IMR-90 (cell line): ENCODE measurements at regions not wholly inside any gene's neighbourhood (a gene's known extent, or its start where the extent isn't known, plus 50 kb on each side); places are given as distances from the start of the nearest gene placed in this dataset.

Source experiments
- ATAC-seq: fragments of 200-7000 bp; cut with Tn5 transposase; 2 replicates; pipeline ENCODE4 v1.9.1; 2020; ENCODE audit warnings: low read depth, mild to moderate bottlenecking, moderate library complexity
- BruUV-seq: library from RNA; stranded (reverse); fragments of 400-500 nt; replicated peaks from 2 replicates; lab custom pipeline; 2021; lab: Mats Ljungman, UMichigan
- CTCF ChIA-PET: fragments of 300-600 bp; formaldehyde crosslinking; extraction: SDS; loops from one replicate; lab custom pipeline; 2021; ENCODE audit warnings: antibody characterized with exemption; lab: Yijun Ruan, JAX
- POLR2A ChIA-PET: fragments of 300-600 bp; sonication (Branson Sonifier 250); formaldehyde crosslinking; loops from one replicate; lab custom pipeline; 2022; ENCODE audit warnings: antibody characterized with exemption; ENCODE audit not compliant: unreplicated experiment; lab: Charles Lee
- DNase-seq: peaks from one replicate; pipeline ENCODE4 v3.0.0; 2013
- H2AFZ ChIP-seq: replicated peaks from 2 replicates; pipeline ENCODE3; 2013; ENCODE audit warnings: low read length, mild to moderate bottlenecking; ENCODE audit not compliant: poor library complexity
- H2AK5ac ChIP-seq: 2 replicates; pipeline ENCODE4 v1.6.1; 2013; ENCODE audit warnings: low read depth, low read length, inconsistent platforms
- H2AK9ac ChIP-seq: replicated peaks from 2 replicates; pipeline ENCODE3; 2013; ENCODE audit warnings: mild to moderate bottlenecking, low read depth, low read length, moderate library complexity; ENCODE audit not compliant: poor library complexity
- H2BK120ac ChIP-seq: 2 replicates; pipeline ENCODE4 v1.6.1; 2013; ENCODE audit warnings: low read depth, low read length, inconsistent platforms
- H2BK15ac ChIP-seq: 3 replicates; pipeline ENCODE4 v1.6.1; 2013; ENCODE audit warnings: low read depth, low read length, inconsistent platforms
- H2BK20ac ChIP-seq: 2 replicates; pipeline ENCODE4 v1.6.1; 2013; ENCODE audit warnings: low read depth, mild to moderate bottlenecking, inconsistent platforms, low read length, moderate library complexity
- H2BK5ac ChIP-seq: 2 replicates; pipeline ENCODE4 v1.6.1; 2013; ENCODE audit warnings: mild to moderate bottlenecking, low read depth, low read length, inconsistent platforms; ENCODE audit not compliant: poor library complexity, severe bottlenecking
- H3K14ac ChIP-seq: replicated peaks from 2 replicates; pipeline ENCODE4 v1.6.1; 2013; ENCODE audit warnings: low read depth, low read length, inconsistent platforms
- H3K18ac ChIP-seq: 2 replicates; pipeline ENCODE4 v1.6.1; 2013; ENCODE audit warnings: low read depth, low read length, control low read depth
- H3K23ac ChIP-seq: 2 replicates; pipeline ENCODE4 v1.6.1; 2013; ENCODE audit warnings: low read depth, low read length, inconsistent platforms
- H3K27ac ChIP-seq: 2 replicates; pipeline ENCODE4 v1.5.1; 2013; ENCODE audit warnings: mild to moderate bottlenecking, control low read depth, low read length; ENCODE audit not compliant: insufficient read depth
- H3K27me3 ChIP-seq: 2 replicates; pipeline ENCODE4 v1.6.1; 2013; ENCODE audit warnings: low read length; ENCODE audit not compliant: control insufficient read depth, insufficient read depth
- H3K36me3 ChIP-seq: 2 replicates; pipeline ENCODE4 v1.6.1; 2013; ENCODE audit warnings: low read length, mixed read lengths; ENCODE audit not compliant: control insufficient read depth, insufficient read depth
- H3K4ac ChIP-seq: 2 replicates; pipeline ENCODE4 v1.6.1; 2013; ENCODE audit warnings: low read depth, low read length, inconsistent platforms
- H3K4me1 ChIP-seq: 2 replicates; pipeline ENCODE4 v1.6.1; 2013; ENCODE audit warnings: low read length, mixed read lengths; ENCODE audit not compliant: control insufficient read depth, insufficient read depth
- H3K4me2 ChIP-seq: 2 replicates; pipeline ENCODE4 v1.6.1; 2013; ENCODE audit warnings: low read depth, mild to moderate bottlenecking, control low read depth, low read length, moderate library complexity
- H3K4me3 ChIP-seq: 2 replicates; pipeline ENCODE4 v1.5.1; 2013; ENCODE audit warnings: low read depth, mild to moderate bottlenecking, control low read depth, low read length, moderate library complexity; ENCODE audit not compliant: insufficient read depth
- H3K56ac ChIP-seq: 2 replicates; pipeline ENCODE4 v1.6.1; 2013; ENCODE audit warnings: low read length, inconsistent platforms; ENCODE audit not compliant: insufficient read depth; ENCODE audit errors: extremely low read depth
- H3K79me1 ChIP-seq, 2 experiments: 2 replicates each; pipeline ENCODE4 v1.6.1; 2013; ENCODE audit warnings: low read length in 2 of 2, inconsistent platforms in 1 of 2, low read depth in 1 of 2
- H3K9ac ChIP-seq: 2 replicates; pipeline ENCODE4 v1.6.1; 2013; ENCODE audit warnings: low read depth, low read length, control low read depth
- H3K9me1 ChIP-seq: 2 replicates; pipeline ENCODE4 v1.6.1; 2013; ENCODE audit warnings: low read length, inconsistent platforms; ENCODE audit not compliant: insufficient read depth
- H3K9me3 ChIP-seq: 2 replicates; pipeline ENCODE4 v1.6.1; 2013; ENCODE audit warnings: low read length; ENCODE audit not compliant: control insufficient read depth, insufficient read depth
- H4K20me1 ChIP-seq: 2 replicates; pipeline ENCODE4 v1.6.1; 2013; ENCODE audit warnings: low read length, inconsistent platforms; ENCODE audit not compliant: insufficient read depth
- H4K5ac ChIP-seq: 2 replicates; pipeline ENCODE4 v1.6.1; 2013; ENCODE audit warnings: mild to moderate bottlenecking, low read depth, low read length, control low read depth
- H4K8ac ChIP-seq, 2 experiments: 2 replicates each; pipeline ENCODE4 v1.6.1; 2013; ENCODE audit warnings: low read depth in 2 of 2, low read length in 2 of 2, control low read depth in 1 of 2, inconsistent platforms in 1 of 2
- H4K91ac ChIP-seq: 2 replicates; pipeline ENCODE4 v1.6.1; 2013; ENCODE audit warnings: low read depth, low read length, inconsistent platforms; ENCODE audit not compliant: insufficient read depth
- BHLHE40 ChIP-seq: fragments of 150-350 bp; IDR thresholded peaks from 2 replicates; pipeline ENCODE4 v1.6.1; 2016; ENCODE audit warnings: mild to moderate bottlenecking, low read depth, low read length
- CEBPB ChIP-seq: IDR thresholded peaks from 2 replicates; pipeline ENCODE4 v1.6.1; 2012; ENCODE audit warnings: low read depth, low read length, improper control_type of control experiment
- CHD1 ChIP-seq: IDR thresholded peaks from 2 replicates; pipeline ENCODE4 v1.6.1; 2012; ENCODE audit warnings: low read depth, low read length, improper control_type of control experiment
- CTCF ChIP-seq: conservative IDR thresholded peaks from 2 replicates; pipeline ENCODE4 v1.5.1; 2012; ENCODE audit warnings: mild to moderate bottlenecking, low read depth, low read length, improper control_type of control experiment
- FOS ChIP-seq: fragments of 150-350 bp; IDR thresholded peaks from 2 replicates; pipeline ENCODE4 v1.6.1; 2016; ENCODE audit warnings: low read depth, low read length
- MAFK ChIP-seq: IDR thresholded peaks from 2 replicates; pipeline ENCODE4 v1.6.1; 2012; ENCODE audit warnings: low read depth, low read length, improper control_type of control experiment
- MAZ ChIP-seq: IDR thresholded peaks from 2 replicates; pipeline ENCODE4 v1.6.1; 2012; ENCODE audit warnings: low read depth, mild to moderate bottlenecking, low read length, improper control_type of control experiment, moderate library complexity, borderline replicate concordance
- MXI1 ChIP-seq: IDR thresholded peaks from 2 replicates; pipeline ENCODE4 v1.6.1; 2012; ENCODE audit warnings: low read depth, mild to moderate bottlenecking, low read length, moderate library complexity, borderline replicate concordance
- NFE2L2 ChIP-seq: fragments of 150-350 bp; IDR thresholded peaks from 2 replicates; pipeline ENCODE4 v1.6.1; 2016; ENCODE audit warnings: low read depth, mild to moderate bottlenecking, low read length
- POLR2A ChIP-seq: IDR thresholded peaks from 2 replicates; pipeline ENCODE4 v1.6.1; 2012; ENCODE audit warnings: mild to moderate bottlenecking, low read depth, low read length
- RAD21 ChIP-seq: IDR thresholded peaks from 2 replicates; pipeline ENCODE4 v1.6.1; 2012; ENCODE audit warnings: low read length, improper control_type of control experiment
- RCOR1 ChIP-seq: IDR thresholded peaks from 2 replicates; pipeline ENCODE4 v1.6.1; 2012; ENCODE audit warnings: mild to moderate bottlenecking, low read length, improper control_type of control experiment; ENCODE audit not compliant: insufficient replicate concordance
- RFX5 ChIP-seq: IDR thresholded peaks from 2 replicates; pipeline ENCODE4 v1.8.0; 2012; ENCODE audit warnings: low read depth, mild to moderate bottlenecking, low read length, moderate library complexity
- SMC3 ChIP-seq: fragments of 150-350 bp; IDR thresholded peaks from 2 replicates; pipeline ENCODE4 v1.6.1; 2016; ENCODE audit warnings: low read depth, mild to moderate bottlenecking, antibody characterized with exemption, low read length, moderate library complexity
- USF2 ChIP-seq: fragments of 150-350 bp; IDR thresholded peaks from 2 replicates; pipeline ENCODE4 v1.6.1; 2017; ENCODE audit warnings: mild to moderate bottlenecking, antibody characterized with exemption, low read length, low read depth
- WGBS, 2 experiments: methylation state at CpG; one replicate each; pipeline versions ENCODE4 v1.1.5 to v1.1.7; 2013; ENCODE audit warnings: missing lambda C conversion rate in 2 of 2; ENCODE audit not compliant: insufficient read length in 1 of 2; ENCODE audit errors: extremely low coverage in 2 of 2; 5-methylcytosine and 5-hydroxymethylcytosine counted together
- dilution Hi-C: fragments of 300-500 bp; cut with HindIII; formaldehyde crosslinking; loops from one replicate; pipeline ENCODE4 v1.14.3; 2018; ENCODE audit warnings: low sequenced_read_pairs; ENCODE audit not compliant: unreplicated experiment
- in situ Hi-C: fragments of 300-500 bp; cut with MboI; formaldehyde crosslinking; loops from 3 replicates; pipeline ENCODE4 v1.14.3; 2019; ENCODE audit warnings: low sequenced_read_pairs, inconsistent platforms, mixed read lengths
- intact Hi-C: fragments of 100-400 bp; cut with micrococcal nuclease; formaldehyde crosslinking; loops from 2 replicates; pipeline ENCODE4 v1.10.0; 2022
- TF ChIP-seq, protein P1 (sequence below): fragments of 150-350 bp; IDR thresholded peaks from 2 replicates; pipeline ENCODE4 v1.6.1; 2016; ENCODE audit warnings: low read depth, mild to moderate bottlenecking, low read length, moderate library complexity, borderline replicate concordance

- H3K56ac ChIP-seq, result no peak overlapping the region
- H4K20me1 ChIP-seq, result no peaks in the 10 kb centered on the region
- H3K27ac ChIP-seq, result no peak overlapping the region
- H3K4me3 ChIP-seq, result no peak overlapping the region
- DNase-seq, result no peak
- no peak overlapping the region for H2BK15ac ChIP-seq
- H3K9me3 ChIP-seq, result peaks cover 8% of the 10 kb centered on the region
- no CpG with 5 or more reads among the region's 2 CpGs for WGBS, 2 experiments
- no peak overlapping the region for H3K14ac ChIP-seq
- no peak overlapping the region for H4K8ac ChIP-seq
- no peaks in the 10 kb centered on the region for H3K36me3 ChIP-seq
- no peak overlapping the region for H2AK5ac ChIP-seq
- no peak overlapping the region for H4K5ac ChIP-seq
- no peak overlapping the region for H3K23ac ChIP-seq
- intact Hi-C loops (no loop called here), in situ Hi-C loops (no loop called here), dilution Hi-C loops (no loop called here)
- H3K27me3 ChIP-seq, result no peaks in the 10 kb centered on the region
- H3K9ac ChIP-seq, result no peak overlapping the region
- no peak overlapping the region for H2BK20ac ChIP-seq
- ChIA-PET POLR2A (no interaction called here), CTCF (no interaction called here)
- no peaks in the 10 kb centered on the region for H3K9me1 ChIP-seq
- no peak overlapping the region for H2AK9ac ChIP-seq
- TF ChIP-seq SMC3, result no peak
- no peak for TF ChIP-seq USF2
- no peak for TF ChIP-seq RCOR1
- TF ChIP-seq FOS, result no peak
- no peak for TF ChIP-seq MXI1
- no peak for TF ChIP-seq POLR2A
- no peak for TF ChIP-seq CTCF
- no peak for TF ChIP-seq BHLHE40
- no peak for TF ChIP-seq MAFK
- no peak for TF ChIP-seq RFX5
- TF ChIP-seq MAZ, result no peak
- no peak for TF ChIP-seq CEBPB
- no peak for TF ChIP-seq RAD21
- TF ChIP-seq NFE2L2, result no peak
- TF ChIP-seq, protein P1, sequence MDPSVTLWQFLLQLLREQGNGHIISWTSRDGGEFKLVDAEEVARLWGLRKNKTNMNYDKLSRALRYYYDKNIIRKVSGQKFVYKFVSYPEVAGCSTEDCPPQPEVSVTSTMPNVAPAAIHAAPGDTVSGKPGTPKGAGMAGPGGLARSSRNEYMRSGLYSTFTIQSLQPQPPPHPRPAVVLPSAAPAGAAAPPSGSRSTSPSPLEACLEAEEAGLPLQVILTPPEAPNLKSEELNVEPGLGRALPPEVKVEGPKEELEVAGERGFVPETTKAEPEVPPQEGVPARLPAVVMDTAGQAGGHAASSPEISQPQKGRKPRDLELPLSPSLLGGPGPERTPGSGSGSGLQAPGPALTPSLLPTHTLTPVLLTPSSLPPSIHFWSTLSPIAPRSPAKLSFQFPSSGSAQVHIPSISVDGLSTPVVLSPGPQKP, result no peak
- no peak for TF ChIP-seq CHD1
- no peak overlapping the region for H3K4ac ChIP-seq
- no peak overlapping the region for H2AFZ ChIP-seq
- no peak overlapping the region for H3K18ac ChIP-seq
- BruUV-seq, result no TSS peak
- H3K4me1 ChIP-seq, result no peaks in the 10 kb centered on the region
- no peak overlapping the region for H3K4me2 ChIP-seq
- H4K91ac ChIP-seq, result no peak overlapping the region
- no peak overlapping the region for H2BK5ac ChIP-seq
- H3K79me1 ChIP-seq, result no peaks in the 10 kb centered on the region
- no peak for ATAC-seq
- no peak overlapping the region for H2BK120ac ChIP-seq
These were observed 1033.1 kb downstream of the RAPGEF2 start for GRCh38 chr4:160136021-160136420.
